Hippocampal formation (tissue), 2 donors: ENCODE measurements at regions not wholly inside any gene's neighbourhood (a gene's known extent, or its start where the extent isn't known, plus 50 kb on each side); places are given as distances from the start of the nearest gene placed in this dataset.
"Not testable (repeated sequence)": the region's sequence is repeated elsewhere in the genome, so short reads cannot be mapped to it uniquely, and the experiment has no call there.

ENCODE experiments used
- DNase-seq, 2 donors: peaks; one replicate each; lab custom pipeline; 2025; lab: John Stamatoyannopoulos, UW

DNA sequence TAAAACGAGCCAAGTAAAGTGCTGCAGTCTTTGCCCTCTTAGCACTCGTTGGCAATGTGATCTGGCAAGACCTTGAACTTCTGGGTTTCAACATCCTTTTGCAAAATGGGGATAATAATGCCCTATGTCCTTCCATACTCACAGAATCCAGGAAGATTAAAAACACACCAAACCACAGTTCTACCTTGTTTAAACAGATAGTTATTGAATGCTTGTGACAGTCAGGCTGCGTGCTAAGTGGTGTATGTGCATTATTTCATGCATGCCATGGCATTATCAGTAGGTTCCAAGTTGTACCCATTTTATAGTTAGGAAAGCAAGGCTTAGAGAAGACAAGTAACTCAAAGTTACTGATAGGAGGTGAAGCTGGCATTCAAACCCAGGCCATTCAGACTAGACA lies 308.6 kb upstream of the PROX1 start:
- no peak for DNase-seq

DNA sequence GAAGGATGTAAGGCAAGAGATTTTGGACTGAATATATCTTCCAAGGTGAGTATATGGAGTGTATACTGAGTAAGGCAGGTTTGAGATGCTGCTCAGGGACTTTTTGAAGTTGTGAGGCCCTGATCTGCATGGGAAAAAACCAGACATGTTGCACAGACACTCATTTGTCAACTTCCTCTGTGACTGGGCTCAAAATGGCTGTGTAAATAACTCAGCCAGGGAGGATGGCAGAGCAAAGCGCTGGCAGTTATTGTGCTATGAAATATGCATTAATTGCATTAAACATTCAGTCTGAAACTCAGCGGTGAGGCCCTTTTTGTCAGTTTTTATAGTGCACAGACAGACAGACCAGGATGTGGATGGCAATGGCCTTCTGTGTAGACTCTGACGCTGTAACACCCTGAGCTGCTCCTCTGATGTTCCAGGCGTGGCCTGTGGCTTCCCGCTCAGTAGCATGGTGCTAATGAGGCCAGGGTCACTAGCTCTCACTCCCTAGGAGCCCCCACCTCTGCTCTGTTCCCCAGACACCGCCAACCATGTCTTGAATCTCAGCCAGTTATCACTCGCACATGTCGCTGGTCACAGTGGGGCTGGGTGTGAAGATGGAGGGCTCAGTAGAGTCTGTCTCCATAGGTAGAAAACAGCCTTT lies 307.0 kb upstream of the PROX1 start:
- no peak for DNase-seq

DNA sequence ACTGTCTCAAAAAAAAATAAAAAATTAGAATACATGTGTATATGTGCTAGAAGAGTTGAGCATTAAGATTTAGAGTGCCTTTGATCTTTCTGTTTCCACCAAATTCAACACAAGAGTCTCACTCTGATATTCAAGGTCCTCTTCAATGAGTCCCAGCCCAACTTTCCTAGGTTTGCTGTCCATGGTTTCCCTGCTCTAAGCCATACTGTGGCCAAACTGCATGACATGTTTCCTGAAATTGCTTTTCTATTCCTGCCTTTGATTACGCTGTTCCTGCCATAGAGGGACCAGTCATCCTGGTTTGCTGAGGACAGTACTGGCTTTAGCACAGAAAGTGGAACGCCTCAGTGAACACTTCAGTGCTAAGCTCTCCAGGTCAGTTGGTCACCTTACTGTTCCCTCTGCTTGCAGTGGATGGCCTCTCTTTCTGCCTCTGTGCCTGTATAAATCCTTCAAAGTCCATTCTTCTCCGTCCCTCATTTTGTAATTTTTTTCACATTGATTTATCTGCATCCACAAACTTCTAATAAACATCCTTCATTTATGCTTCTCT lies 305.9 kb upstream of the PROX1 start:
- DNase-seq: no peak

DNA sequence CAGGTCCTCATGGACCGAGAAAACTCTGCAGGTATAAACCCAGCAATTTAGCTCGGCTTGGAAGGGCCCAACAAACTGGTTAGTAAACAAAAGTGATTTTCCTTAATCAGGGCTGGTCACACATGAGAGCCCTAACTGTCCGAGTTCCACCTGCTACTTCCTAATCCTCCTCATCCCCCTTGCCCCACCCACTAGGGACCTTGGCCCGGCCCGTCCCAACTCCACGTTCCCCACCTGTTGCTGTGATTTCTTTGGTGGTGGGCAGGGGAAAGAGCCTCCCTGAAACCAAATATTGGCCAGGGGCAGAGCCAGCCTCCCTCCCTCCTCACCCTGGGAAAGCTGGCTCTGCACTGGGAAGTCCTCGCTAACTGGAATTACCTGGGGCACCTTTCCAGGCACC lies 304.2 kb upstream of the PROX1 start:
- no peak for DNase-seq

DNA sequence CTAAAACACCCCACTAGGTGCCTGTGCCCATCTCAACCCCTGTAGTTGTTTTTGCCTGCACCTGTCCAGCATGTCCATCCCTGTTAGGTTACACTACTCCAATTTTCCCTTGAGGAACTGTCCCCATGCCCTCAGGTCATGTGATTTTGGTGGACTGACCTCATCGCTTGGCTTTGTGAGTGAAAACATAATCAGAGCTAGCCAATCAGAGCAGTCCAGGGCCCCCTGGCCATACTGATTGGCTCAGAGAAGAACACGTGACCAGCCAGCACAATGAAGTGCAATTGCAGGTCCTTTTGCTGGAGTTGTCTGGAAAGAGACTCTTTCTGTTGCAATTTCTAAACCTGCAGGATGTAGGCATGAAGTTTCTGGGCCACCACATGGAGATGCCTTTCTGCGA lies 303.3 kb upstream of the PROX1 start:
- DNase-seq: no peak

DNA sequence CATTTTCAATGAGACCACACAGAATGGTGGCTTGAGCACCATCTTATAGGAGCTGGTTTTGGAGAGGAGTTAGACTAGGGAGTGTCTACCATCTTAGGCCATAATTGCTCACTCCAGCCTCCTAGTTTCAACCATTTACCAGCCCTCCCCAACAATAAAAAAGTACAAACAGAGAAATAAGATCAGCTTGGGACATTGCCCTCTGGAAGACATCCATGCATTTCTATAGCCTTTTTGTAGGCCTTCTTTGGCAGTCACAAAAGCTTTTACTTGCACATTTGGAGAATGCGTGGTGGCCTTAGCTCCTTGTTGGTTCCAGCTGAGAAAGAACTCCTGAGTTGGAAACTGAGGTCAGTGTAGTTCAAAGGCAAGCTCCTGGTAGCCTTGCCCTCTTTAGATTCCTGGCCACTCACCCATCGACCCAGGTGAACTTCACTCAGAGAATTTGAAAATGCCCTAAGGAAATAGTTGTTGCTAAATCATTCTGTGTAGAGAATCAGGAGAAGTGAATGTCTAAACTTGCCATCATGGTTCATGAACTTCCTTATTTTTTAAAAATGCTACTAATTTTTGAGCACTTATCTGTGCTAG lies 301.7 kb upstream of the PROX1 start:
- DNase-seq: no peak

DNA sequence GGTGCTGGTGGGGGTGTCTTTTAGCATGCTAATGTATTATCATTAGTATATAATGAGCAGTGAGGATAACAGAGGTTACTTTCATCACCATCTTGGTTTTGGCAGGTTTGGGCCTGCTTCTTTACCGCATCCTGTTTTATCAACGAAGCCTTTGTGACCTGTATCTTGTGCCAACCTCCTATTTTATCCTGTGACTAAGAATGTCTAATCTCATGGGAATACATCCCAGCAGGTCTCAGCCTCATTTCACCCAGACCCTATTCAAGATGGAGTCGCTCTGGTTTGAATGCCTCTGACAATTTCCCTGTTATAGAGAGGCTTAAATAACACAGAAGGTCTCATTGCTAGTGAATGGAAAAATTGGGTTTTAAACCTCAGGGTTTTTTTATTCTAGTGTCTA lies 300.8 kb upstream of the PROX1 start:
- DNase-seq: no peak

DNA sequence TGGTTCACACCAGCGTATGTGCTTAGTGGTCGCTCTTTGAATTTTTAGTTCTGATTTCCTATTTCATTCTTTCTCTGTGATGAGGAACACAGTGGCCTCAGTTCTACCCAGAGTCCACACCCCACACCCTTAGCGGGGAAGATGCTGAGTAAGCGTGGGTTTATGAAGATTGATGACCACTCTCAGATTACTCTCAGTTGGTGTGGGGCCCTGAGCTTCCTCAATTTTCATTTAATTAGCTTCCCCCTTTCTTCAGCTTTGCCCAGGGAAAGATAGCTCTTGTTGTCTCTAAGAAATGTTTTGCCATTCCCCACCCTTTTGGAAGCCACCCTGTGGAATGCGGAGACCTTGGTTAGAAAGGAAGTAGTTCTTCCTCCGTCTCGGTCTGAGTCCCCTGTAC lies 299.9 kb upstream of the PROX1 start:
- no peak for DNase-seq

DNA sequence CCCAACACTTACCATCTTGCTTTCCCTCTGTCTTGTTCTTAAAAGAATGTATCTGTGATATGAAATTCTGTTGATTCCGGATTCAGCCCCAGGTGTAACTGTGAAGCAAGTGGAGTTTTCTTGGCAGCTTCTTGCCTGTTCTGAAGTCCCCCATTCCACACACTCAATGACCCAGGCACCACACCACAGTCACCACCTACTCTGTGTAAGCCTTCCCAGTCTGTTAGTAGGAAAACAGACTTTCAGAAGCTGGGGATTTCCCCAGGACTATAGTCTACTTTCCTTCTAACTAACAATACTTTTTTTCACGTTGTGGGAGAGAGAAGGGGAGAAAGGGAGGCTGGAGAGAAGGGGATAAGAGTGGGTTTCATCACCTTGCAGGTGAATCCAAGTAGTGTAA lies 299.1 kb upstream of the PROX1 start:
- DNase-seq: no peak

DNA sequence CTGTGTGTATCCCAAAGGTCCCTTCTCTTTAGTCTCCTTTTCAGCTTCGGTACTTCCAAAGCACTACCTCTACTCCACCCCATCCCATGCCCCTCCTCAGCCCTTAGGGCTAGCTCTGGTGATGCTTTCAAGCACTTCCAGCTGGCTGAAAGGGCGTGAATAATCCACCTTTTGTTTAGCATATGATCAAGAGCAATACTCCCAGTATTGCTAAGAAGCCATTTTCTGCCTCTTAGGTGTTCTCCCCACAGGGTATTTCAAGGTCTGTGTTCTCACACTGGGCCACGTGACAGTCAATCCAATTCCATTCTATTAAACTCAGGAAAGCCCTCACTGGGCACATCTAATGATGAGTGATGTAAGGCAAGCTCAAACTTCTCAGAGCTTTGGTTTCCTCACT lies 298.5 kb upstream of the PROX1 start:
- no peak for DNase-seq

DNA sequence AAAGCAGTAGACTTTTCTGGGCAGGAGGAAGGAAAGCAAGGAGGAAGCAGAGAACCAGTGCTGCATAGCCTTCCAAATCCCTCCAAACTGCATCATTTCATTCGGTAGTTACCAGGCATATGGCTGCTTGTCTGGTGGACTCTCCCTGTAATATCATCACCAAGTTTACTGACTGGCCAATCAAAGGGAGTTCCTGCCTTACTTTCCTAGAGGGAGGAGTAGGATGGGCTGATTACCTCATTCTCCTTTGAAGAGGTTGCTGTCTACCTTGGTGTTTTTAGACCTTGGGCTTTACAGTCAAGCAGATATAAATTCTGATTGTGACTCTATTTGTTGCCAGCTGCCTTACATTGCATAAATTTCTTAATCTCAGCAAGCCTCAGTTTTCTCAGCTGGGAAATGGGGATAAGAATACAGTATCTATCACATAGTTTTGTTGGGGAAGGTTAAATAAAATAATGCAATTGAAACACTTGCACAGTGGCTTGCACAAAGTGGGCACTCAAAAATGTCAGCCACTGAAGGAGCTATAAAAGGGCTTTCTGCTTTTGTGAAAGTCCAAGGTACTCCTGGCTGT lies 297.3 kb upstream of the PROX1 start:
- no peak for DNase-seq

DNA sequence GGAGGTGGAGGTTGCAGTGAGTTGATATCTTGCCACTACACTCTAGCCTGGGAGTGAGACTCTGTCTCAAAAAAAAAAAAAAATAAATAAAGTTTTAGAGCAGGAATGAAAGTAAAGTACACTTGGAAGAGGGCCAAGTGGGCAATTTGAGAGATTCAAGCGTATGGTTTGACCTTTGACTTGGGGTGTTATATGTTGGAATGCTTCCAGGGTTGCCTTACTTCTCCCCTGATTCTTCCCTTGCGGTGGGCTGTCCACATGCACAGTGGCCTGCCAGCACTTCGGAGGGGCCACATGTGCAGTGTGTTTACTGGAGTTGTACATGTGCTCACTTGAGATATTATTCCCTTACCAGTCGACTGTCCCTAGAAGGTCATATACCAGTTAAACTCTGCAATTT lies 295.5 kb upstream of the PROX1 start:
- no peak for DNase-seq

DNA sequence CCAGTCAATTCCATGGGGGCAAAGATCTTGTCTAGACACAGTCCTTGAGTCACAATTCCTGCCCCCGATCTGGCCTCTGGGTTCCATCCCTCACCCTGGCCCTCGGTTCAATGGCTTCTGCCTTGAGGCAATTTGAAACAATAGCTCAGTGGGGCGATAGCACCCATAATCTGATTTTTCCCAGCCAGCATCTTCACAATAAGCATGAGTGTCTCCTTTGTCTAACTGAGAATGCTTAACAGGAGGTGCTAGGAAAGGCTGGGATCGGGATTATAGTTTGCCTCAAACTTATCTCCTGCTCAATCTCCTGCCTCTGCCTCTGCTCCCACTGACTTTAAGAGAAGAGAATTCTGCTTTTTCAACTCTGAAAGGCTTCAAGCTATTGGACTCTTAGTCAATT lies 293.9 kb upstream of the PROX1 start:
- no peak for DNase-seq

DNA sequence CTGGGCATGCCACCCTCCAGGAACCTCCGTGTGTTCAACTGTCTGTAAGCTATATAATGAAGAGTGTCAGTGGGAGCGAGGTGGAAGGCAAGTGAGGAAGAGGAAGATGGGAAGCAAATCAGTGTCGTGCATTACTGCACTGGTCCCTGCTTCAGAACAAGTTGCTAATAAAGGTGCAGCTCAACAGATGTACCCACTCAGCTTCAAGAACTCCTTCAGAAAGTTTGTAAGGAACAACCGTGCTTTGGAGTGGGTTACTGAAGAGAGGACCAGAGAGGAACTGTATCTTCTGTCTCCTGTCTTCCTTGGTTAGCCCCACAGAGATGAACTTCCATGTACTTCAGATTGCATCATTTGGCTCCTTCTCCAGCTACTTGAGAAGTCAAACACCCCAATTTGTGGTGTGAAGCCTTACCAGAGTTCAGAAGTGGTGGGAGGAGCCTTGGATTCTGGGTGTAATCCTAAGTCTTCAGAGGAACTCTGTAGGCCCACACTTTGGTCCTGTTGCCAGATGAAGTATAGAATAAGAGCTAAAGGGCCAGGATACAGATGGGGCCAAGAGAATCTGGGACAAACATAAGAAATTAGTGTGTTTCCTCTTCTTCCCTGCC lies 290.5 kb upstream of the PROX1 start:
- DNase-seq: no peak

DNA sequence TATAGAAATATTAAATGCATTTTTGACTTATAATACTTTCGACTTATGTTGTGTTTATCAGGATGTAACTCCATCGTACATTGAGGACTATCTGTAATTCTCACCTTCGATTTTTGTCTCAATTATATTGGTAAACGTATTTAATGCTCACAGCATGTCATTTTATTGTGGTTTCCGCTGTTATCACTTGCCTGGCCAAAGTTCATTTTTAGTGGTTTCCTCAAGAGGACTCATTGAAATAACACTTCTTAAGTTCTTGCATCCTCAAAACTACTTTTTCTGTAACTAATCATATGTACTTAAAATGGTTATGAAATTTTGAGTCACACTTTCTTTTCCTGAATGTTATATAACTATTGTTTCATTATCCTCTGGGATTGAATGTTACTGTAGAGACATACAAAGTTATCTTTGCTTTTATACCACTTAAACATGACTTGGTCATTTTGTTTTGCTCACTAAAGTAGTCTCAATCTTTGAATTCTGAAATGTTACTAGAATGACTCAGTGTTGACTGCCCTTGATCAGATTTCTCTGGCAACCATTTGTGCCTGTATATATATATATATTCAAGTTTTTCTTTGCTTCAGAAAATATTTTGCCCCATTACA lies 289.6 kb upstream of the PROX1 start:
- DNase-seq: no peak

DNA sequence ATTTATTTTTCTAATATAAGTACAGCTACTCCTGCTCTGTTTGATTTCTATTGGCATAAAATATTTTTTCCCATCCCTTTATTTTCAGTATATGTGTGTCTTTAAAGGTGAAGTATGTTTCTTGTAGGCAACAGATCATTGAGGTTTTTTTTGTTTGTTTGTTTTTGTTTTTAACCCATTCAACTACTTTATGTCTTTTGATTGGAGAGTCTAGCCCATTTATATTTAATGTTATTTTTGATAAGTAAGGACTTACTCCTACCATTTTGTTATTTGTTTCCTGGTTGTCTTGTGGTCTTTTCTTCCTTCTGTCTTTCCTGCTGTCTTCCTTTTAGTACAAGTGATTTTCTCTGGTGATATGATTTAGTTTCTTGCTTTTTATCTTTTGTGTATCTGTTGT lies 285.1 kb upstream of the PROX1 start:
- no peak for DNase-seq

DNA sequence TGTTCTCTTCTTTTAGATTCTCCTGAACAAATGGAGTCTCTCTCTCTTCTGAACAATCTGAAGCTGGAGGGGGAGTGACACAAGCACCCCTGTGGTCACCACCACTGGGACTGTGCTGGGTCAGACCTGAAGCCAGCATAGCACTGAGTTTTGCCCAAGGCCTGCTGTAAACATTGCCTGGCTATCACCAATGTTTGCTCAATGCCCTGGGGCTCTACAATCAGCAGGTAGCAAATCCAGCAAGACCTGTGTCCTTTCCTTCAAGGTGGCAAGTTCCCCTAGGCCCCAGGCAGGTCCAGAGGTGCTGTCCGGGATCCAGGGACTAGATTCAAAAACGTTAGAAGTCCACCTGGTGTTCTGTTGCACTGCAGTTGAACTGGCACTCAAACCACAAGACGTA lies 282.8 kb upstream of the PROX1 start:
- no peak for DNase-seq

DNA sequence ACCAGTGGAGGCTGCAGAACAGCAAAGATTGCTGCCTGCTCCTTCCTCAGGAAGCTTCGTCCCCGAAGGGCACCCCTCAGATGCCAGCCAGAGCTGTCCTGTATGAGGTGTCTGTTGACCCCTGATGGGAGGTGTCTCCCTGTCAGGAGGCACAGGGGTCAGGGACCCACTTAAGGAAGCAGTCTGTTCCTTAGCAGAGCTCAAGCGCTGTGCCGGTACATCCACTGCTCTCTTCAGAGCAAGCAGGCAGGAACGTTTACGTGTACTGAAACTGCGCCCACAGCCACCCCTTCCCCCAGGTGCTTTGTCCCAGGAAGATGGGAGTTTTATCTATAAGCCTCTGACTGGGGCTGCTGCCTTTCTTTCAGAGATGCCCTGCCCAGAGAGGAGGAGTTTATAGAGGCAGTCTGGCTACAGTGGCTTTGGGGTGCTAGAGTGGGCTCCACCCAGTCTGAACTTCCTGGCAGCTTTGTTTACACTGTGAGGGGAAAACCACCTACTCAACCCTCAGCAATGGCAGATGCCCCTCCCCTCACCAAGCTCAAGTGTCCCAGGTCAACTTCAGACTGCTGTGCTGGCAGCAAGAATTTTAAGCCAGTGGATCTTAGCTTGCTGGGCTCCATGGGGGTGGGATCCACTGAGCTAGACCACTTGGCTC lies 275.8 kb upstream of the PROX1 start:
- DNase-seq: not testable (repeated sequence)

DNA sequence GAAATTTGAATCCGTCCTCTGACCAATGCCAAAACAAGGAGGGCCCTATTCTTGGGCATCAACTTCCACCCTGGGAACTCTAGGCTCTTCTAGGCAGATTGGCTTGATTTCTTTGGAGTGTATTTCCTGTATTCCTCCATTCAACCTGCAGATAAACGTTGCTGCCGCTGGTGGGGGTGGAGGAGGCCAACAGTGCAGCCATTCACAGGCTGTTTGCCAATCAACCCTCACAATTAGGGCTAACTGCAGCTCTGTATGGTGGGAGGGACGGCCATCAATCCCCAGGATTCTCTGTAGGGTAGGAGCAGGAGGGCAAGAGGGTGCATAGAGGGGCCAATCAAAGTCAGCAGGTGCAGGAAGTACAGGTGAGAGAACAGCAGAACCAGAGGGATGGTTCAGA lies 273.1 kb upstream of the PROX1 start:
- no peak for DNase-seq

DNA sequence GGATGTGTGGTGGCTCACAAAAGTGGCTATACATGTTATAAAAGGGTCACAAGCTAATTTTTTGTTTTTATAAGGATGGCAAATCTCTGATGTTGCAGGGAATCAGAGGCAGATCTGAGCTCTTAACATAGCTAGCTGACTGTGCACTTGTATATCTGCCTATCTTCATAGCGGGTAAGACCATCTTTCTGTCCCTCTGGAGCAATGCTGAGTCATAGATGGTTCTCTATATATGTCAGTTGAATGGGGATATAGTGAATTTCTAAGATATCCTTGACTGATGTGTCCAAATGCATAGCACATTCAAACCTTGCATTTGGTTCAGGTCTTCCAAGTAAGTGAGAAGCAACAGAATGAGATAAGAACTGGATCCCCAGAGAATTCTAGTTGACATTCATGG lies 272.6 kb upstream of the PROX1 start:
- no peak for DNase-seq

DNA sequence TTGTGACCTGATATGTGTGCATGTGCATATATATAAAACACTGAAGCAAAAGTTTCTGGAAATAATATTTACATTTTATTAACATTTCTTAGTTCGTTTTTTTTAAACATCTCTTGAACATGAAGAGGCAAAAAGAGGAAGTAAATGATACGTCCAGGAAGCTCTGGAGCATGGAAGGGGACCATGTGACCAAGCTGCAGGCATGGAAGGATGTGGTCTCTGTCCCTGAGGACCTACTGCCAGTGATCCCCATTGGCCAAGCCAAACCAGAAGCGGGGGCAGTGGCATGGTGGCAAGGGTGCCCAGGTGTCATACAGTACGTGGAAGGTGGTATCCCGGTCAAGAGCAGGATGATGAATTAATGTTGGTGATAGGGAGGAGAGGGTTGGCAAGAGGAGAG lies 268.3 kb upstream of the PROX1 start:
- no peak for DNase-seq

DNA sequence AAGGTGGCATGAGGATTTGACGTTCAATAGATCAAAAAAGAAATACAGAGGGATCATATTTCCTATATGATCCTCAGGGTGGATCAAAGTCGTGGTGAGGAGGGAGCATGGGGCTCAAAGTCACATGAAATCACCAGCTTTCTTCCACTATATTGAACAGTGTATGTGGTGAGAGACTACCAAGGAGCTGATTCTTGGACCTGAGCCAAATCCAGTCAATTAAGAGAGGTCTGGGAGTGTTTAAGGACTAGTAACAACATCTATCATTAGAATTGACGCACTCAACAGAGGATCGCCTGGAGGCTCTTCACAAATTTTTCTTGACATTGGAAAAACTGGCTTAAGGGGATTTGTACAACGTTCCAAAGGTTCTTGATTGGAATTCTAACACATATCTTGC lies 267.7 kb upstream of the PROX1 start:
- no peak for DNase-seq
